LHCN-M2 (cell line): ENCODE measurements at regions not wholly inside any gene's neighbourhood (a gene's known extent, or its start where the extent isn't known, plus 50 kb on each side); places are given as distances from the start of the nearest gene placed in this dataset.

Experiments
- DNase-seq: peaks from one replicate; pipeline ENCODE4 v3.0.0-alpha.2; 2012; ENCODE audit warnings: low read depth

DNA sequence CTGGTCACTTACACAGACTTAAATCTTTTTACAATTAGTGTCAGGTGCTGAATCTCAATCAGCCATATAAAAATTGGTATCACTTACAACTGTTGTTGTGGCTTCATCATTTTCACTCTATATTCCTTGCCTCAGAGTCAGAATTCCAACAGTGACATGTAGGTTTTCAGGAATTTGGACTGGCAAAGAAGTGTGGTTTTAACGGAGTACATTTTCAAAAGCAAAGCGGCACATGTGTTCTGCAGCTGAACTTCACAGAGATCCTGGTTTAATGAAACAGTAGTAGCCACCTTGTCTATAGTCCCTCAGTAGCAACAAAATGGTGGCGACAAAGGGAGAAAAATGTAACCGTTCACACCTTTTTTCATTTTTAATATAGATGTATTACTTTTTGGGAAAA, 486.6 kb downstream of the FAT4 start:
- DNase-seq: peak; percentile 51

DNA sequence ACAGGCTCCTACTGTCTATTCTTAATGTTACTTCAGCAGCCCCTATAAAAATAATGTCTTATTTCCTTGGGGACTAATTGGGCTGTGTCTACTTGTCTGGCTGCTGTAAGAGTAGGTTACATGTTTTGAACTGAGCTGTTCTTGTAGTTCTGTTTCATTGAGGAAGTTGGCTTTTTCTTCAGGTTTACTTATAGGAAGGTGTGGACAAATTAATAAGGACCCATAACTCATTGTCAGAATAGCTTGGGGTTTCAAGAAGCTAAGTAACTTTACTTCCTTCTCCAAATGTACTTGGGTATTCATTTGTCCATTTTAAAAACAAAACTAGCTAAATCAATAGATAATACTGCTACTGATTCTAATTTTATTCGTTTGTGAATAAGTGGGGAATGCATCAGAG, 487.2 kb downstream of the FAT4 start:
- no peak for DNase-seq

DNA sequence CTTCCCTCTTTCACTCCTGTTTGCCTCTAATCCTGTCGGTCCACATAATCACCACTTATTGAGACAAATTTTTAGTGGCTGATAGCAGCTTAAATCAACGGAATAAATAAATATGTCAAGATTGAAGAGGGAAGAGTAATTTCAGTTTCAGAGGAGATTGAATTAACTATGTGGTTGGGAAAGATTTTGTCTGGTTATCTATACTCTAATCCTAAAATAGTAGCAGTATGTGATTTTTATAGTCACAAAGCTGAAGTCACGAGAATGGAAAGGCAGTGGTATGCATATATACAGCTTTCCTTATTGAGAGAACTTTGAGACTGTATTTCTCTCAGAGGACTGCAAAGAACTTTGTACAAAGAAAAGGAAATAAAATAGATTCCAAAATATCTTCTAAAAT, 493.3 kb downstream of the FAT4 start:
- DNase-seq: no peak

DNA sequence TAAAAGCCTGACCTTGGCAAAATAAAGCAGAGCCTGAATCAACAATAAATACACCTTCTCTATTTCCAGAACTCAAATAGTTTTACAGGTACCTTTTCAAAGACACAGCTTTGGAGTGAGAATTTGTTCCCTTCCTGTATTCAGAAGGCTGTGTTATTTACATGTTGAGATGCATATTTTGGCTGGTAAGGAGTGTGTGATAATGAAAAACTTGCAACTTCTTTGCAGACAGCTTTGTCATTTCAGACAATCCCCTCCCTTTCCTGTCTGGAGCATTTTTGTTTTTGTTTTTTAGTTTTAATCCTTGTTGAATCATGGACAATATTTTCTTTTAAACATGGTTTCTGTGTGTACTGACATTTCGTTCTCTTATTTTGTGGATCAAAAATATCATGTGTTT, 493.8 kb downstream of the FAT4 start:
- DNase-seq: no peak

DNA sequence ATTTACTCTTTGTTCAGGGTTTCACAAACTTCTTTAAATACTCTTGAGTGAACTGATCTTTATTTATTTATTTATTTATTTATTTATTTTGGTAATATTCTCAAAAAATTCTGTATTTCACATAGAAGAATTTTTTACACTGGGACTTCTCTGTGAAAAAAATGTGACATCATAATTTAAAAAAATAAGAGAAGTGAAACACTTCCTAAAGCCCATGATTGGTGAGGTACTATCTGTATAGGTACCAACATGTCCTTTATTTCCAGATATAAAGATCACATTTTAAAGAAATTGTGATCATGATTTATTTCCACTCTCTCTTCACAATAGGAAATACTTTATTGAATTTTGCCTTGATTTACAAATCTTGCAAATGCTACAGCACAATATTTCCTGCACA, 497.1 kb downstream of the FAT4 start:
- no peak for DNase-seq

DNA sequence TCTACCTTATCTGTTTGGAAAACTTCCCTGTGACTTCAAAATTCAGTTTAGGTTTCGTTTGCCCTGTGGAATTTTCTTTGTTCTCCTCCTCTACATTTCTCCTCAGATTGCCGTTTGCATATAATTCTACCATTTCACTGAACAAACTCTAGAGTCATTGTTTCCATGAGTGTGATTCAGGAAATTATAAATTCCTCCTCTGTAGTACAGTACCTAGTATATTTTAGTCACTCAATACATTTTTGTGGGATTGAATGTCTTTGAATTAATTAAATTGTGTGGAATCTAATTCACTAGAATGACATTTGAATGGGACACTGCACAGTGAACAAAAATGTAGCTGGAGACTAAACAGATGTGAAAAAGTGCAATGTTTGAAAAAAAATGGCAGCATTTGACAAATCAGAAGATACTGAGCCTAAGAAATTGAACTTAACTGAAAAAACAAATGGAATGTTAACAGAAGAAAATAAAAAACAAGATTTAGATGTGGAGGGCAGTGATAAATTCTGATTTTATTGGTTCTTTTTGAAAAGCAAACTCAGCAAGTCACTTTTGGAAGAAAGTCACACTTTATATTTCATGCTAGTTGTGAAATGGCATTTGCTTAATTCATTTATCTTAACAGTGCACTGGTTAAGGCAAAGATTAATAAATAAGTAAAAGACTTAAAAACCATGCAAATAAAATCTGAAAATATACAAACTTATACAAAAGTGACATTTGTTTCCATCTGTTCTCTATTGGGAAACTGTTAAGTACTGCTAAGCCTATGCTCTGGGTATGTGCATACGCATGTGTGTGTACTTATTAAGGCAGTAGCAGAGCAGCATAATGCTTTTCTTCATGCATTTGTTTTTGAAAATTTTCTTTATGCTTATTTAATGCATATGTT, 512.3 kb downstream of the FAT4 start:
- no peak for DNase-seq

DNA sequence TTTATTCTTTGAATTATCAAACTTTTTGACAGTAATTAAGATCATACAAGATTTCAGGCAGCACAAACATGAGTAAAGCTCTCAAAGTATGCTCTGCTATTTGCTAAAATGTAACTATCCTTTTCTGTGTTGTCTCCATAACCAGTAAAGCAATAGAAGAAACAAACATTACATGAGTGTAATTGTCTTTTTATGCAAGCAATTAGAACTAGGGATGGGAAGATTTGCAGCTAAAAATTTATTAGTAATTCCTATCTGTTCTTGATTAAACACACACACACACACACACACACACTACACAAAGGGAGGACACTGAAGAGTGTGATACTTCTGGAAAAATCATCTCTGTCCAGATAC, 512.9 kb downstream of the FAT4 start:
- no peak for DNase-seq

DNA sequence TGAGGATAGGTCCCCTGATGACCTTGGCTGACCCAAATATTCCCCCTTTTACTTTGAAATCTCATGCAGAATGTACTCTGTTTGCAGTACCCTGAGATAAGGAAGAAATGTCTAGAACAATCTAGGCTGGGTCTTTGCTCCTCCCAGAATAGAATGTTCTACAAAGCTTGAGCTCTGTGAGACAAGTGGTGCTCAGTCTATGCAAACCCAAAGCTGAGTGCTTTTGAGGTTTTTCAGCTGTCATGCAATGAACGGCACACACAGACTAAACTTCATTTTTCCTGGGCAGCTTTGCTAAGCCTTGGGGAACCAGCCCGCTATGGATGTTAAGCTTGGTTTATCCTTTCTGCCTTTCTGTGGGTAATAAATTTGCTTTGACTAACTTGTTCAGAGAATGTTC, 513.6 kb downstream of the FAT4 start:
- no peak for DNase-seq

DNA sequence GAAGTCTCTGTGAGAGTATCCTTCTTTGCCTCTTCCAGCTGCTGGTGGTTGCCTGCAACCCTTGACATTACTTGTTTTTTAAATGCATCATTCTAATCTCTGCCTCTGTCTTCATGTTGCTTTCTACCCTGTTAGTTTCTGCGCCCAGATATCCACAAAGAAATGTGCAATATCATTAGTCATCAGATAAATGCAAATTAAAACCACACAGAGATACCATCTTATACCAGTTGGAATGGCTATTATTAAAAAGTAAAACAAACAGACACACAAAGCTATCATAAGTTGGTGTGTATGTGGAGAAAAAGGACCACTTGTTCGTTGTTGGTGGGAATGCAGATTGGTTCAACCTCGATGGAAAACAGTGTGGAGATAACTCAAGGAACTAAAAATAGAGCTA, 517.4 kb downstream of the FAT4 start:
- peak; percentile 19 for DNase-seq

DNA sequence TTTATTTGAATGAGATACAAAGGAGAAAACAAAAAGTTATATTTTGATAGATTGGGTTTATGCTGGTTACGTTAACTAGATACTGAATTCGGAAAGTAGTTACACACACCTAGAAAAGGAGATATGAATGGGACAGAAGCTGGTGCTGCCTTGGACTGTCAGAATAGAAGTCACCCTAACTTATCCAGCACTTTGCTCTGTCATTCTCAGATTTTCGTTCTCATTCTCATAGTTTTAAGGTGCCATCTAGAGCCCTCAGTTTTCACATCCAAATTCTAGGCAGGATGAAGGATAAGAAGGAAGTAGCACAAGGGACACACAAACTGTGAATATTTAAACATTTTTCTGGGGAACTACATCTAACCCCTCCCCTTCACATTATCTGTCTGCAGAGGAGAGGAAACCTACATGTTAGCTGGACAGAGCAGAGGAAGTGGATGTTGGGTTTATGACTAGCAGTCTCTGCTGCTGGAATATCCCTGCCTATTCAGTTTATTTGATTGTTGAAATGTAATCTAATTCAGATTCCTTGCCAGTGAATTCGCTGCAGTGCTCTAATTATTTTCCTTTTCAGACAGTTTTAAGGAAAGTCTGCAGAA, 521.9 kb downstream of the FAT4 start:
- no peak for DNase-seq

DNA sequence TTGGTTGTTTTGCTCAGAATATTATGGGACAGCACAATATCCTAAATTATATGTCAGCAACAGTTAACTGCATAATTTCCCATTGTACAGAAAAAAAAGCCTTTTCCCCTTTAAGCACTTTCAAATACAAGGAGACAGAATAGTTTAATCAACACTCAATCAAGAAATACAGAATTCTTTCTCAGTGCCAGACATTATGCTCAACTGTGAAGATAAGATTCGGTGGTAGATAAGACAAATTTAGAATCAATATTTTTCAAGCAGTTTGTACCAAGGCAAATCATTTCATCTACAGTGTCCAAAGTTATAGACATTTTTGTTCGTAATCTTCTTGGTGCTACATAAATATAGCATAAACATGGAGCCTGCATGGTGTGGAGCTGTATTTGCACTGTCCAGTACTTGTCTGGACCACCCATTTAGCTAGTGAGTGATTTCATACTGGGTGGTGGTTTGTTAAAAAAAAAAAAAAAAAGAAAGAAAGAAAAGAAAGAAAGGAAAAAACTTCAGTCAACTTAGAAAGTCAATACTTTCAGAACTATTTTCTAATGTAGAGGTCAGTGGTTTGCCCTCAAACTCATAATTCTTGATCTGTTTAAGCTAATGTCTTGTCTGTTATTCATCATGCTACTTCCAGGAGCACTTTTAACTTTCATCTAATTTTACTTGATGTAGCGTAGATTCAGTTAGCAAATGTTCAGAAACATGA, 522.9 kb downstream of the FAT4 start:
- DNase-seq: no peak

DNA sequence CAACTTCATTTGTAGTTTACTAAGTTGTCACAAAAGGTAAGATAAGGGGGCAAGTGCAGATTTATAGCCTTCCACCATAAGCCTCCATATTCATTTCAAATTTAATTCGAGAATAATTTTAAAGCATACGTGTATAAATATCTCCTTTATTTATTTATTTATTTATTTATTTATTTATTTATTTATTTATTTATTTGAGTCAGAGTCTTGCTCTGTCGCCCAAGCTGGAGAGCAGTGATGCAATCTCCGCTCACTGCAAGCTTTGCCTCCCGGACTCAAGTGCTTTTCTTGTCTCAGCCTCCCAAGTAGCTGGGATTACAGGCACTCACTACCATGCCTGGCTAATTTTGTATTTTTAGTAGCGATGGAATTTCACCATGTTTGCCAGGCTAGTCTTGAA, 523.4 kb downstream of the FAT4 start:
- DNase-seq: no peak

DNA sequence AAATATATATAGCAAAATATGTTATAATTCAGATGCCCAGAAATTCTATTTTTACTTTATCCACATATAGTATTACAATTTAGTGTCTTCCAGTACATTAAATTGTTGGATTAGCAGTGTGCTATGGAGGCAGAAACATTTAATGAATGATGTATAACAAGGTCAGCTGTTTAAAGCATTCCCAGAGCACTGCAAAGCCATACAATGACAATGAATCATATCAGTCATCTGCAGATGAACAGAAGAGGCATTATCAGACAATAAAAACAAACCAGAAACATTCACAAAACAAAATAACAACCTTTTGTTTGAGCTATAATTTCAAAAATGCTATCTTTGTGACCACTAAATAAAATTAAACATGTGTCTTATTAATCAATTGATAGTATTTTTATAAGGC, 524.2 kb downstream of the FAT4 start:
- peak; percentile 54 for DNase-seq

DNA sequence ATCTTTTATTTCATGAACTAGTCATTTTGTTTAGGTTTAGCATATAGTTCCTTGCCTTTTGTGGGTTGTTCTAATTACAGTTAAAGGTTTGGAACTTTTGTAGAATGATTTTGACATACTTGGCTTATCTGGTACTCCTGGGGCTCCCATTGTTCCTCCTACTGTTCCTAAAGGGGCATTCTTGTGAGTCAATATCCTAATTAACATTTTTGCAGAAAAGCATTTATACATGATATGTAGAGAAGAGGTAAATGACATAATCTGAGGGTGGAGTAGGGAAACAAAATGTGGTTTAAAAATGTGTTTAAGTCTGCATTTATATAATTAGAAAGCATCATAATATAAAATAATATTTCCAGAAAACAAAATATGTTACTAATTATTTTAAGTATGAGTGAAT, 529.2 kb downstream of the FAT4 start:
- no peak for DNase-seq

DNA sequence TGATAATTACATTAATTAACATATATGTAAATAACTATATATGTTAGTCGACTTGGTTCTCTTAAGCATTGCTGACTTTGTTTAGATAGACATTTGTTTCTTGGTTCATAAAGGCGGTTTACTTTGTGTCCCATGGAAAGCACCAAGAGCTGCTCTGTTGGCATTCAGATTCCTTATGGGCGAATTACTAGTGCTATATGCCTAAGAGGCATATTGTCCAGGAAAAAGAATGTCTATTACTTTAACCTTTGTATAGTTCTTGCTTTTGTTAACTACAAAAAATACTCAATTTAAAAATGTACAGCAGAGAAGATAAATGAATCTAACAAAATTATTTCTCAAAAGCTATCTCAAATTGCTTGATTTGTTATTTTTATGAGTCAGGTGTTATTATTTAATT, 532.8 kb downstream of the FAT4 start:
- DNase-seq: no peak

DNA sequence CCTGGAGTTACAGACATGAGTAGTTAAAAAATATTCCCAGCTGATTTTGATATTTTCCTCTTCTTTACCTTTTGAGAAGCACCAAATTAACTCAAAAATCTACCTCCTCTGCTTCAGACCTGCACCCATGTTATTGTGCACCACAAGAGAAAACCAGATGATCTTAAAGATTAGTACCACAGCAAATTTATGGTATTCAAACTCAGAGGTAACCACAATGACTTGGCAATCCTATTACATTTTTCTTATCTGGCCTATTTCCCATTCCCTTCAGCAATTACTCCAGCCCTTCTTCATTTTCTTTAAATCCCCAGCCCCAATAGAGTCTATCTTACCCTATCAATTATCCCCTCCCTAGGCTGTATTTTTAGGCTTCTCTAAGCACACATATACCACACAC, 535.1 kb downstream of the FAT4 start:
- peak; percentile 50 for DNase-seq

DNA sequence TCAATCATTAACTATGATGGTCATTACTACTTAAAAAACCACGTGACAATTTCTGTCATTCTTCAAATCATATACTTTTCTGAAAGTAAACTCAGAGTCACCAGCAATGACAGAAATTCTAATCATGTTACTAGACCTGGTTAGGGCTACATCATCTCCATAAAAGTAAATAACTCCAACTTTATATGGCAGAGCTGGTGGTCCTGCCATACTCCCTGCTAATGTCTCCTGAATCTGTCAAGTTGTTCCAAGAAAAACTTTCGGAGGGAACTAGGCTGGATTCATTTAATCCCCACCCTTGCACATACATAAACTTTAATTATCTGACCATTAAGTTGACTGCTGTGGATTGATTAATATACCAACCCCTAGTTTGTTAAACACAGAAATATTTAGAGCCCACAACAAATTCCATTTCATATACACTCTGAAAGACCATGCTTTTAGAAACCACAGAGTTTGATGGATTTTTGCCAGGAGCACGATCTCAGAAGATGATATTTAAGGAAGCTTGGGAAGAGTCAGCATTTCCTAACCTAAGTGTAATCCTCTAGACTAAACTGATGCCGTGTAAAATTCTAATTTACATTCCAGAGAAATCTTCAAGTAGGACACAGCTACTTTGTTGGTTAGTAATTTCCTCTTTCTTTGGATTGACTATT, 577.0 kb downstream of the FAT4 start:
- DNase-seq: peak; percentile 87

DNA sequence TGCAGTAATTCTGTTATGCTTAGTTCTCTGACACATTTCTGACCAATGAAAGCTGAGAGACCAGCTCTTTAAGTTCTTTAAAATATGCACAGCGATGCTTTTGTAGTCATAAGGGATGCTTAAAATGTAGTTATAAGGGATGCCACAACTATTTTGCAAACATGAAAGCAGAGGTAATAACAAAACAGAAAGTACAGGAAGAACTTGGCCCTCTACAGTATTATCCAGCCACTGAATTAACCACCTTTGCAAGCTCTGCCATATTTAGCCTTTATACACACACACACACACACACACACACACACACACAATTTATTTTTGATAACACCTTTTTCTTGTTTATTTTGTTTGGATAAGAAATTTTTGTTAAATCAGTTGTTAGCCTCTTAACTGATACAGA, 590.0 kb downstream of the FAT4 start:
- DNase-seq: no peak

DNA sequence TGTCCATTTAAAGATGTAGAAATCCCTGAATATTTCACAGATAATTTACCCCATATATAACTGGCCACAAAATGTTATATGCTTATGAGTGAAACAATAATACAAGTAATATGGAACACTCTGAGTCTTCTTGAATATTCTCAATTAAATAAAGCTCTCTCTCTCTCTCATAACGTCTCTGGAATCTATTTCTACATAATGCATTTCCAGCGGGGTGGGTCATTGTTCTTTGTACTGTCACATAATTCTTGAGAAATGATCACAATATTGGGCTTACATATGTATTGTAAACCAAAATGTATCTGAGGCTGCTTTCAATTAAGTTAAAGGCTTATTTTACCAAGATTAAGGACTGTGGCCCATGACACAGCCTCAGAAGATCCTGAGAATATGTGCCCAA, 596.3 kb downstream of the FAT4 start:
- DNase-seq: no peak

DNA sequence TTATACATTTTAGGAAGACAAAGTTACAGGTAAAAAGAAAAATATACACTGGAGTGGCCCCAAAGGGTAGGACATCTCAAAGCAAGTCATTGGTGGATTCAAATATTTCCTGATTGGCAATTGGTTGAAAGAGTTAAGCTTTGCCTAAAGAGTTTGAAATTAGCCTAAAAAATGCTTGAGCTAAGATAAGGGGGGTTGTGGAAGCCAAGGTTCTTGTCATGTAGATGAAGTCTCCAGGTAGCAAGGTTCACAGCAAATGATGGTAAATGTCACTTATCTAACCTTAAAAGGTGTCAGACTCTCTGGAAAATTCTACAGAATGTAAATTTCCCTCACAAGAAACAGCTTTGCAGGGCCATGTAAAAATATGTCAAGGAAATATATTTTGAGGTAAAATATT, 596.7 kb downstream of the FAT4 start:
- DNase-seq: no peak

DNA sequence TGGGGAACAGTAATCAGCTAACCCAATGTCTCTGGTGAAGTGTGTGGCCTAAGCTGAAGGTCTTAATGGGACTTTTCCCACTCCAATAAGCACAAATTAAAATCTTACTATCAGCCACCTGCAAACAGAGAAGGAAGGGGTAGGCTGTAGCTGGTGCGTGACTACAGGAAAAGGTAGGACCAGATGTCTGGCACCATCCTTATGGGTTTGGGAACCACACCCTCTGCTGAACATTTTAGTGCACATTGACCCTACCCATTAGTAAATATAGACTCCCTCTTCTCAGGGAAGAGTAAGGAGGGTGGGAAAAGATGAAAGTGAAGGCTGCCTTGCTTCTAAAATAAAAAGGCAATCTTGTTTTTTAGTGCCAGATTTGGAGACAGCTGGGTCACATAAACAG, 602.8 kb downstream of the FAT4 start:
- no peak for DNase-seq

DNA sequence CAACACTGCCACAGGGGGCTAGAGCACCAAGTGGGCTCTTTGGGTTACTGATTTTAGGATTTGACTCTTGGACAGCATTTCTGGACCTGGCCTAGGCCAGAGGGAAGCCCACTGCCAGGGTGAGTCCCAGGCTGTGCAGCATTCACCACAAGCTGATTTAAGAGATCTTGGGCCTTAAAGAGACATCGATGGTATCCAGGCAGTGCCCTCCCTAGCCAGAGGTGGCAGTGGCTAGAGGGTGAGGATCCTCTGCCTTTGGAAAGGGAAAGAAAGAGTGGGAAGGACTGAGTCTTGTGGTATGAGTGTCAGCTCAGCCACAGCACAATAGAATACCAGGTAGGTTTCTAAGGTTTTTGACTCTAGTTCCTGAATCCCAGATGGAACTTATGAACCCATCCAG, 613.9 kb downstream of the FAT4 start:
- no peak for DNase-seq
